COLO829 (cell line): ENCODE measurements at regions not wholly inside any gene's neighbourhood (a gene's known extent, or its start where the extent isn't known, plus 50 kb on each side); places are given as distances from the start of the nearest gene placed in this dataset.
"Not testable (repeated sequence)": the region's sequence is repeated elsewhere in the genome, so short reads cannot be mapped to it uniquely, and the experiment has no call there.

Source experiments
- DNase-seq: peaks from one replicate; pipeline ENCODE4 v3.0.0; 2012; ENCODE audit warnings: low spot score

DNA sequence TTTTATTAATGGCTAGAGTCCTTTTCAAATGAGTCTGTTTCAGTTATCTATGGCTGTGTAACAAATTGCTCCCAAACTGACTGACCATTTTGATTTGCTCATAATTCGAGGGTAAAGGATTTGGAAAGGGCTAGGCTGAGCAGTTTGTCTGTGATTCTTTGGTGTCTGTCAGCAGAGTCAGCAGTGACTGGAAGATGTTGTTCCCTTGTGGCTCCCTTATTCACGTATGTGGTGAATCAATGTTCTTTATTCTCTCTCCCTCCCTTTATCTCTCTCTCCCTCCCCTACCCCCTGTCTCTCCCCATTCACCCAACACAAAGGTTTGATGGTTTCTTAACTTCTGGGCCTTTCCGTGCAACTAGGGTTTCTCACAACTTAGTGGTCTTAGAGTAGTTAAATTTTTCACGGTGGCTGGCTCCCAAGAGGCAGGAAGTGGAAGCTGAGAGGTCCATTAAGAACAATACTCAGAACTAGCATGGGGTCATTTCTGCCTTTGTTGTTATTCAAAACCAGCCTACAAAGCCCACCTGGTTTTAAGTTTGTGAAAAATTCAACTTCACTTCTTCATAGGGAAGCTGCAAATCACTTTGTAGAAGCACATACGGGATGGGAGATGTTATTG, 772.5 kb upstream of the SLITRK1 start:
- no peak for DNase-seq

DNA sequence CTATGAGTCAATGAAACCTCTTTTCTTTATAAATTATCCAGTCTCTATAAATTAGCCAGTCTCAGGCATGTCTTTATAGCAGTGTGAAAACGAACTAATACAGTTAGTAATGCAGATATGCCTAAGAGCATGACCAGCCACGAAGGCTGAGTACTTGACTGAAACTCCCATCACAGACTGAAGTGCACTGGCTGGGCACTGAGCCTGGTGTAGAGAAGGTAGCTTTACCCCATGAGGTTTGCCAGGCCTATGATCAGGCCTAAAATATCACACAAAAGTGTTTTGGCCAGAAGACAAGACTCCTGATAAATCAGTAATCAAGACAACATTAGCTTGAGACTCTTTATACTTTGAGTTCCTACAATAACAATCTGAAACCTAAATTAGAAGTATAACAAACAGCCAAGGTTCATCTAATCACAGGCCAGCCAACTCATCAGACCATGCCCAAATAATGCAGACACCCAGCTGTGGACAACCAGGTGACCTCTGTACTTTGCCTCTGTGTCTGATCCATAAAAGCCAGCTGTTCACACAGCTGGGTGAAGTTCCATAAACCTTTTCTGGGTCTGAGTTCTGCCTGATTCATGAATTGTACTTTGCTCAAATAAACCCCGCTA, 771.8 kb upstream of the SLITRK1 start:
- DNase-seq, result no peak

DNA sequence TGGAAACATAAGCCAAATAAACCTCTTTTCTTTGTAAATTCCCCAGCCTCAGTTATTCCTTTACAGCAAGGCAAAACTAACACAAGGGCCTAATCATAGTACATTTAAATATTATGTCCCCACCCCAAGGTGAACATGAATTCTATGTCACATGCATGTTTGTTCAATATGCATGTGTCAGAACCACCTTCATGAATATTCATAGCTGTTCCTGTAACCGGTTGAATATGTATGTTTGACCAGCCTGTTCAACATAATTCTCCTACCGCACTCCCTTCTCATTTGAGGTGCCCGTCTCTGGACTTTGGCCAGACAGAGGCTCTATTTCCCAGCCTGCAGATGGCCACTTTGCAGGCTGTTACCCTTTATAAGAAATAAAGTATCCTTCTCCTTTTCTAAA, 769.4 kb upstream of the SLITRK1 start:
- no peak for DNase-seq

DNA sequence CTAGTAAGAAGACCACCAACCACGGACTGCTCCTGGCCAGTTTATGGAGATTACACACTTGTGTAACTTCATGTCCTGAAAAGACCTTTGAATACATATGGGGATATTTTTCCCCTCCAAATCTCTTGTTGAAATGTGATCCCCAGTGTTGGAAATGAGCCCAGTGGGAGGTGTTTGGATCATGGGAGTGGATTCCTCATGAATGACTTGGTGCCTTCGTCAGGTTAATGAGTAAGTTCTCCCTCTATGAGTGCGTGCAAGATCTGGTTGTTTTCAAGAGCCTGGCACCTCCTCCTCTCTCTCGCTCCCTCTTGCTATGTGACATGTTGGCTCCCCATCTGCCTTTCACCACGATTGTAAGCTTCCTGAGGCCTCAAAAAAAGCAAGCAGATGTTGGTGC, 769.0 kb upstream of the SLITRK1 start:
- DNase-seq, result no peak

DNA sequence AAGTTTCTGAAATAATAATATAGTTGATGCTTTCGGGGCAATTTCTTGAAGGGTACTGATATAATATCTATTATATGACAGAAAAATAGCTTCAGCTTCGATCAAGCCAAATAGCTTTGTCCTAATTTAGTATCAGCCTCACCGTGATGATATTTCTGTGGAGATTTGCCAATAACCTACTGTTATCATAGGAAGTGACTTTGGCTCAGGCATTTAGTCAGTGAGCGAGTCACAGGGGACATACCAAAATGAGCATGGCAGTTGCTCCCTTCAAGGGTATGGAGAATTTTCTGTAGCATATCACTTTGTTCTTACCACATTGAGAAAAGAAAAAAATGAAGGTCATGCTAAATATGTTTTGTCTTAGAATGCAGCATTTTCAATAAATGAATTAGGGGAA, 767.6 kb upstream of the SLITRK1 start:
- no peak for DNase-seq

DNA sequence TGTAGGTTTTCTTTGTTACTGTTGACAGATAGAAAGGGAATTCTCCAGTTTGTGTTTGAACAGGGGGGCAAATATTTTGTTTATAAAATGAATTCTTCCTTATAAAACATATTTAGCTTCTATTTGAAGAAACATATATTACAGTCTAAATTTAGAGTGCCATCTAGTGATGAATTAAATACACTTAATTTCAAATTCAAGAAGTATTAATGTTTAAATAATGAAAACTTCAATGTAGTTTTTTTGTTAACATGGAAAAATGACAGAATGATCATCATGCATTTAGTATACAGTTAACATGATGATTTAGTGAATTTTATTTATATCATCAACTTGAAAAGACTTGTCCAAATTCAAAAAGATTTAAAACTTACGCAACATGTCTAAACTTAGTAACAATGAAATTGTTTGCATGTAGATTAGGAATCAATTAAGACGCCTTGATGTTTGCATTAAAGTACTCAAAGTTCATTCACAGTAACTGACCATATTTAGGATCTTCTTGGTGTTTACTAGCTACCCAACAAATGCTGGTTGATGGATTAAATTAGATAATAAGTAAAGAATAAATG, 765.9 kb upstream of the SLITRK1 start:
- DNase-seq, result no peak

DNA sequence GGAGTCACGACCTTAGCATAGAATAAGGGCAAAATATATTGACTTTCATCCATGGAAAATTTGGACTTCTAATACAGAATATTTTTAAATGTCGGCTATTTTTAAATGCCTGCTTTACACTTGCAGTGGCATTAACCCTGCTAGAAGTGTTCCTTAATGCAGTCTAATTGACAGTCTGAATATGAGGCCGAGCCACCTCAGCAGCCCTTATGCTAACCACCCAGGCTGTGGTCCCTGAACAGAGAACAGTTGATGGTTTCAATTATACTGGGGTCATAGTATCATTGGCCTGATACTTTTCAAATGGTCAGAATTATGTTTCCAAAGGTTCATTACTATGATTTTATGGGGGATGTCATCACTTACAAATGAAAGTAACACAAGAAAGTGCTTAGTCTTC, 764.7 kb upstream of the SLITRK1 start:
- no peak for DNase-seq

DNA sequence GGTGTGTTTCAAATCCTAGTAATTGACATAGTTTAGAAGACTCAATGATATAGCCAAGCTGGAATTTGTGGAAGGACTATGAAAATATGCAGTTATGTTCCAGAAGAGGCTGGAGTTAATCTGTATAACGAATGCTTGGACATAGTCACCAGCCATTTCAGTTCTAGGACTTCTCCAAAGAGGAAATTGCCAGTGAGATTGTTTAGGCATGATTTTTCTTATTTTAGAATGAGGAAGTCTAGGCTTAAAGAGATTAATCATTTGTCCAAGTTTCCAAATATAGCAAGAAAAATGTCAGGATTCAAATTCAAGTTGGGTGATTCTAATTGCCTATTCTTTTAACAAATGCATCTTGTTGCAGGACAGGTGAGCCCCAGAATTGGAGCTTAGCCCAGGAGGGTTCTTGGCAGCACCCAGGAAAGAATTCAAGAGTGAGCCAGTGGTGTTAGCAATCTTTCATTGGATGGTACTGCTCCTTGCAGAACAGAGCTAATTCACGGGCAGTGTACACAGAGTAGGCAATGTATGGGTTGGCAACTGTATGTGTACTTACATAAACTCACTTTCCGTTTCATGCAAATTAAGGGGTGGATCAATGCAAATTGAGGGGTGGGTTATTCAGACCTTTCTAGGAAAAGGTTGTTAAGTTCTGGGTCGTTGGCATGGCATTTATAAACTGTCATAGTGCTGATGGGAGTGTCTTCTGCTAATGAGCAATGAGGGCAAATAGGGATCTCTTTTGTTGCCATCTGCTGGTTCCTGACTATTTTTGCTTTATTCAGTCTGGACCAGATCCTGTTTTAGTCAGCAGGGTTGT, 763.1 kb upstream of the SLITRK1 start:
- no peak for DNase-seq

DNA sequence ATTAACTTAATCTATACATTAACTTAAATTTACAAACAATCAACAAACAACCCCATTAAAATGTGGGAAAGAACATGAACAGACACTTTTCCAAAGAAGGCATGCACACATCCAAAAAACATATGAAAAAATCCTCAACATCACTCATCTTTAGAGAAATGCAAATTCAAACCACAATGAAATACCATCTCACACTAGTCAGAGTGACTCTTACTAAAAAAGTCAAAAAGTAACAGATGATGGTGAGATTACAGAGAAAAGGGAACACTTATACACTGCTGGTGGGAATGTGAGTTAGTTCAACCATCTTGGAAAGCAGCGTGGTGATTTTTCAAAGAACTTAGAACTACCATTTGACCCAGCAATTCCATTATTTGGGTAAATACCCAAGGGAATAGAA, 759.2 kb upstream of the SLITRK1 start:
- DNase-seq, result no peak

DNA sequence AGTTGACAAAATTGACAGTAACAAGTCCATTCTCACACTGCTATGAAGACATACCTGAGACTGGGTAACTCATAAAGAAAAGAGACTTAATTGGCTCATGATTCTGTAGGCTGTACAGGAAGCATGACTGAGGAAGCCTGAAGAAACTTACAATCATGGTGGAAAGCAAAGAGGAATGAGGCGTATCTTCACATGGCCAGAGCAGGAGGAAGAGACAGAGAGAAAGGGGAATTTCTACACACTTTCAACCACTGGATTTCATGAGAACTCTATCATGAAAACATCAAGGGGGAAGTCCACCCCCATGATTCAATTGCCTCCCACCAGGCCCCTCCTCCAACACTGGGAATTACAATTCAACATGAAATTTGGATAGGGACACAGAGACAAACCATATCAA, 758.4 kb upstream of the SLITRK1 start:
- DNase-seq, result no peak

DNA sequence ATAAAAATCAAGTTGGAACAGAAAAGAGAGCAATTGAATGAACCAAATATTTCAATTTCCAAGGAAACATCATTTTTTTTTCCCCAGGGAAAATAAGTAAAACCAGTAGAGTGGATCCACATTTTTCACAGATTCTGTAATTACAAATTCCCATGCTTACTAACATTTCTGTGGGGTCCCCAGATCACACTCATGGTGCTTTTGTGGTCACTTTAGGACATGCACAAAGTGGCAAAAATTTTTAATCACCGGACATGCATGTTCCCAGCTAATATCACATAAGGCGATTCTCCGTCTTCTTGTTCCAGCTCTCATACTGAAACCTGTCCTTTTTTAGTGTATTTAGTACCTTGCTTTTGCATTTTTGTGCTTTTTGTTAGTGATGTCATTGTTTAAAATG, 748.2 kb upstream of the SLITRK1 start:
- DNase-seq, result no peak

DNA sequence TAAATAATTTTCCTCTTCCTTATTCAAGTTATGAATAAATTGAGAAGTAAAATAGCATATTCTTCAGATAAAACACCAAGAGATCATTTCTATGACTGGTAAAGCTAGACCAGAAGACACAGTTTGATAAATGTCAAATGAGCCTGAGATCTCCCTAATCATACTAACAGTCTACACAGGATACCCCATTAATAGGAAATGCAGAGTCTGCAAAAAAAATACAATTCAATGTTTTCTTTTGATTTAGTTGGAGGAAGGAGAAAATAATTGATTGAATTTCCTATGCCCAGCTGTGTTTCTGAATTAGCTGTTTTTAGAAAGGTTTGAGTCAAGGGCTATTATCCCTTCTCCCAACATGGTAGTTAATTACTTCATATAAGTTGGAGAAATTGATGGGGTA, 734.6 kb upstream of the SLITRK1 start:
- DNase-seq, result no peak

DNA sequence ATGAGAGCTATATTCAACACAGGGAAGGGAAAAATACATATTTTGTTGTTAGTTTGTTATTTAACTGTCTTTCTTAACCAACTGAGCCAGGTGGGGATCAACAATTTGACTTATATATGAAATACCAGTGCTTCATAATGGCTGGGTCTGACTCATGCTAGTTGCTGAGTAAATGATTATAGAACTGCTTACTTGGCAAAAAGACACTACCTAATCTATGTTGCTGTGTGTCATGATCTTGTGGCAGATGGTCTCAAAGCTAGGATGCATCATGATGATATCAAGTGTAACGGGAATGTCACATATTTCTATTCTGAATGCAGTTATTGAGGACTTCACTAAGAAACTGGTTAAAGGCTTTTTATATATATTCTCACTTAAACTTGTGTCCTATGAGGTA, 727.4 kb upstream of the SLITRK1 start:
- DNase-seq, result no peak

DNA sequence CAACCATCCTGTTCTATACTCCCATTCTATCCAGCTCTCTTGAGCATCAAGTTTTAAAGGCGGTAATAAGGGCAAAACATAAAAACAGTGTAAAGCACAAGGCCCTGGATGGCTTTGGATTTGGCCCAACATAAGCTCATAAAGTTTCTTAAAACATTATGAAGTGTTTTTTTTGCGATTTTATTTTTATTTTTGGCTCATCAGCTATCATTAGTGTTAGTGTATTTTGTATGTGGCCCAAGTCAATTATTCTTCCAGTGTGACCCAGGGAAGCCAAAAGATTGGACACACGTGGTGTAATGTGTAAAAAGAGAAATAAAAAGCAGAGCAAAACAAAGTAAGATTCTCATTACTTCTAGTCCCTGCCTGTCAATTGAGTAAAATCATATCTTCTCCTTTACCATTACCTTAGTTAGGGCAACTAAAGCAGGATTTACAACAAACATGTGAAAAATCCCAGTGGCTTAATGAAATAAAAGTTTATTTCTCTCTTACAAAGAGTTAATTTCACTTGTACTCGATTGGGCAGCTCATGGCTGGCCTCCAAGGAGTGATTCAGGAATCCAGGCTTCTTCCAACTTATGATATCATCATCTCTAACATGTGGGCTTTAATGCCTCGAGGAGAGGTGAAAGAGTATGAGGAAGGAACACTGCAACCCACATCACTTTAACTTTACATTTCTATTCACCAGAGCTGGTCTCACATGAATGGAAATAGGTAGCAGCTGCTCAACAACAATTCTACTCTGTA, 725.2 kb upstream of the SLITRK1 start:
- DNase-seq, result no peak

DNA sequence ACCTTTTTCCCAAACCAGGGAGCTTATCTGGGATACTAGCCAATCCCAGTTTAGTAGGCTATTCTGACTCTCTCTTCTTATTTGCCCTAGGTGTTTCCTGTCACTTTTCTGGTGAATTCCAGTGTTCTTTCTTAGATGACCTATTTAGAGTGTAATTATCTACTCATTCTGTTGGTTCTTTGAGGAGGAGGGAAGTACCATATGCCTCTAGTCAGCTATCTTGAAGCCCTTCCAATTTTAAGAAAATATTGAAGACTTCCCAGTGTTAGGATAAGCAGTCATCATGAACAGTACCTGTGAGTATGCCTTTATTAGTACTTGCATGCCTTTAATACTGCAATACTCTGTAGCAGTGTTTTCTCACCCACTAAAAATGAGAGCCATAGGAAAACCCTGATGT, 724.3 kb upstream of the SLITRK1 start:
- DNase-seq, result no peak

DNA sequence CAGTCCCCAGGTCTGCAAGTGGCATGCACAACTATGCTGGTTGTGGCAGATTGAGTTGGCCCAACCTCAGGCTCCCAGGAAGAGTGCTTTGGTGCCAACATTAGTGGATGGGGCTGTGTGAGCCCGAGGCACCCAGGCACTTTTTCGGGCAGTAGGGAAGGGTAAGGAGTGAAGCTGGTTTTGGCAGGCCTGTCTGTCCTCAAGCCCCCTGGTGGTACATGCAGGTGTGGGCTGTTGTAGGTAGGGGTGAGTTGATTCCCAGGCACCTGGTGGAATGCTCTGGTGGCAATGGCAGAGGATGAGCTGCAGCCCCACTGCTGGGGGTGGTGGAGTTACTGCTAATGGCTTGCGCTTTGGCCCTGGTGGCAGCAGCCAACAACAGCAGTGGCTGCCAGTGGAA, 723.7 kb upstream of the SLITRK1 start:
- no peak for DNase-seq

DNA sequence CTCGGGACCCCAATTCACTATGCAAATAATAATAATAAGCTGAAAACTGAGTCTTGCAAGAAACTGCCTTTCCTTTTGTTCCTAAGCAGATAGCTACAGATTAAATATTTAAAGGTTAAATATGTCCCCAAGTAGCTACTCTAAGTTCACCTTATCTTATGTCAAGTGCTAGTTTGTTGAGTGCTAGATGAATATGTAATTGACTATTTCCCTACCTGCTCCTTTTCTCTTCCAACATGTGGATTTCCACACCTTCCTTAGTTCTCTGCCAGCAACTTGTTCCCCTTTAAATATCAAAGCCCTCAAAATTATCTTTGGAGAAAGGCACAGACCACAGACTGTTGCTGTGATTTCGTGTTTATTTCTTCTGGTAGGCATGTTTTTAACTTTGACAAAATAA, 709.2 kb upstream of the SLITRK1 start:
- no peak for DNase-seq

DNA sequence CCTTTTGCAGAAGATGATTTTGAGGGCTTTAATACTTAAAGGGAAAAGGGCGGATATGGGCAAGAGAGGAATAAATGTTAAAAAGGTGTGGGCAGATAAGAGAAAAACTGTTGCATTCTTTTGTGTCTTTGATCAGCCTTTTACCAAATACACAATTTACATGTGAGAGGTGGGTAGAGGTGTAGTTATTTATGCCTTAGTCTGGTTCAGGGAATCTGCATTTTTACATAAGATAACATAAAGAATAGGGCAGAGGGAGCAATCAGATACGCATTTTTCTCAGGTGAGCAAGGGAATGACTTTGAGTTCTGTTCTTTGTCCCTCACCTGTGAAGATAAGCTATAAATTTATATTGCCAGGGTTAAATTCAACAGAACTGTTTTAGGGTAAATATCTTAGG, 708.4 kb upstream of the SLITRK1 start:
- DNase-seq, result no peak

DNA sequence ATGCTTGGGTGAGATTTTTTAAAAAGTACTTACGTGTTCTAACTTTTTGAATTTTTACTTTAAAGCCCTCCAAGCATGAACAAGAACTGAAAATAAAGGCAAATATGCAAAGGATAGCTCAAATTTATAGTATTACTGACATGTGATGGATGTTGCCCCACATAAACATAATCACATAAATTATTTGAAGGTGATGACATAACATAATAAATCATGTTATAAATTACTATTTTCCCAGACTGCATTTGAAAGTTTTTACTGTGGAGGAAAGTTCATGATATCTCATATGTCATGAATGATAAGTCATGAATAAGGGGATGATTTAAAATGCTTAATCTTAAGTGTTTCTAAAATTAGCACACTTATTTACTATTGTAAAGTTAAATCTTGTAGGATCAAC, 705.7 kb upstream of the SLITRK1 start:
- no peak for DNase-seq

DNA sequence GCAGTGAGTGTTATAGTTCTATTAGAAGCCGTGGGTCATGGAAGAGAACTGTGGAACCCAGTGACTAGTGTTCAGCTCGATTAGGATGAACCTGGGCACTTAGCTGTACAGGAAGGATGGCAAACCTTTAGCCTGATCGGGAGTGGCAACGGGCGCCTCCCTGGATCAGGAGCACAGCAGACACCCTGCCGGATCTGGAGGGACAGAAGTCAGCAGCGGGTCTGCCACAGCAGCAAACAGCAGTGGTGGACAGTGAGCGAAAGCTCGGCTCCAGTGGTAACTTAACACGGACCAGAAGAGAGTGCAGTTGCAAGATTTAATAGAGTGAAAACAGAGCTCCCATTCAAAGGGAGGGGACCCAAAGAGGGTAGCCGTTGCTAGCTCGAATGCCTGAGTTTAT, 697.6 kb upstream of the SLITRK1 start:
- DNase-seq, result not testable (repeated sequence)

DNA sequence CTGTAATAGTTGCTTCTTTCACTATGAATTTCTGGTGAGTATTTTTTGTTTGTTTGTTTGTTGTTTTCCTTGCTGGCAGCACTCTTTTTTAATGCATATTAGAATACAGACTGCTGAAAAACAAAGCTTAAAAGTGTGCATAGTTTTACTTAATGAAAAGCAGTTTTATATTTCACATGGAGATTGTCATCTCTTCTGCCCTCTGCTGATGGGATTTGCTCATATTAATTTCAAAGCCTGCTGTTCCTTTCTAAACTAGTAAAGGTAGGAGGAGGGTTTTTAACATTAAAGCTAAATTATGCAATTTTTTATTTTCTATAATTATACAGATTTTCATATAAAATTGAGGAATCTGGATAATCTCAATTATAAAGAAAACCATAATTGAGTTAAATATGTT, 692.6 kb upstream of the SLITRK1 start:
- peak; percentile 8 for DNase-seq

DNA sequence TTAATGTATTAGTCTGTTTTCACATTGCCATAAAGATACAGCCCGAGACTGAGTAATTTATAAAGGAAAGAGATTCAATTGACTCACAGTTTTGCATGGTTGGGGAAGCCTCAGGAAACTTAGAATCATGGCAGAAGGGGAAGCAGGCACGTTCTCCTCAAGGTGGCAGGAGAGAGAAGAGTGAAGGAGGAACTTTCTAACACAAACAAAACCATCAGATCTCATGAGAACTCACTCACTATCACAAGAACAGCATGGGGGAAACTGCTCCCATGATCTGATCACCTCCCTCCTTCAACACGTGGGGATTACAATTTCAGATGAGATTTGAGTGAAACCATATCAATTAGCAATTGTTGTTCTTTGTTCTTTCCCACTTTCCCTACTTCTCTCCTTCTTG, 689.0 kb upstream of the SLITRK1 start:
- no peak for DNase-seq

DNA sequence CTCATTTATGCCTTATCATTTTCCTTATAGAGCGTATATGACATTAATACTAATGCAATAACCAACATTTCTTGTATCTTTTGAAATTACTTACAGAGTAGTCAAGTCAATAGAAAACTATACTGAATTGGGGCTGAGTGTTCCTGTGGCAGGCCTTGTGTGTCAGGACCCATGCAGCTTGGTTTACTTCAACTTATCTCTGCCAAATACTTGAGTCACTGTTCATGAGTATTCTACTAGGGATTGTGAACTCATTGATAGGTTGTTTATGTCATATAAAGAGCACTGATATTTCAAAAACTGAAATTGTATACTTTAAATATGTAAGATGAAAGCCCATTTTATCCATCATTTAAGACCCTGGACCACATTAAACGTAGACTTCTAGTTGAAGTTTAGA, 688.6 kb upstream of the SLITRK1 start:
- no peak for DNase-seq
